HEK293 (cell line): ENCODE measurements at regions not wholly inside any gene's neighbourhood (a gene's known extent, or its start where the extent isn't known, plus 50 kb on each side); places are given as distances from the start of the nearest gene placed in this dataset.

Experiments
- CTCF ChIA-PET: fragments of 350-600 bp; formaldehyde crosslinking; extraction: SDS; loops from one replicate; lab custom pipeline; 2021; ENCODE audit warnings: antibody characterized with exemption; lab: Yijun Ruan, JAX
- POLR2A ChIA-PET: fragments of 300-600 bp; formaldehyde crosslinking; extraction: SDS; loops from one replicate; lab custom pipeline; 2020; ENCODE audit warnings: antibody characterized with exemption, inconsistent platforms; lab: Yijun Ruan, JAX
- H3K27ac ChIP-seq: fragments of 200-500 bp; sonication (Bioruptor generic); 2 replicates; pipeline ENCODE4 v1.5.1; 2014; ENCODE audit warnings: low read depth, low read length, control low read depth, inconsistent platforms; ENCODE audit errors: extremely low read depth
- H3K36me3 ChIP-seq, 2 experiments: fragments of 200-500 bp in 1 of 2; sonication (Bioruptor generic) in 1 of 2; 1 replicate in 1 of 2; 2 replicates in 1 of 2; pipeline ENCODE4 v1.5.1; 2014 to 2017; ENCODE audit warnings: inconsistent platforms in 2 of 2, low read length in 2 of 2; ENCODE audit not compliant: control insufficient read depth in 2 of 2, insufficient read depth in 1 of 2
- H3K4me1 ChIP-seq: fragments of 200-500 bp; sonication (Bioruptor generic); 2 replicates; pipeline ENCODE4 v1.5.1; 2014; ENCODE audit warnings: mild to moderate bottlenecking, low read length, inconsistent platforms; ENCODE audit not compliant: control insufficient read depth, insufficient read depth
- H3K4me3 ChIP-seq: 2 replicates; pipeline ENCODE4 v1.5.1; 2011; ENCODE audit warnings: low read depth, mild to moderate bottlenecking, control low read depth, low read length, moderate library complexity
- H3K9me3 ChIP-seq: fragments of 200-500 bp; sonication (Bioruptor generic); 2 replicates; pipeline ENCODE4 v1.5.1; 2014; ENCODE audit warnings: low read depth, low read length, inconsistent platforms; ENCODE audit not compliant: control insufficient read depth, insufficient read depth
- GLIS1 ChIP-seq: fragments of 450-650 bp; formaldehyde crosslinking; IDR thresholded peaks from 2 replicates; pipeline ENCODE4 v1.5.1; 2016; ENCODE audit warnings: missing biosample characterization, missing genetic modification characterization
- KLF1 ChIP-seq: fragments of 450-650 bp; formaldehyde crosslinking; IDR thresholded peaks from 2 replicates; pipeline ENCODE4 v1.5.1; 2016; ENCODE audit warnings: missing biosample characterization, missing genetic modification characterization
- MYNN ChIP-seq: fragments of 450-650 bp; formaldehyde crosslinking; IDR thresholded peaks from 2 replicates; pipeline ENCODE4 v1.5.1; 2016; ENCODE audit warnings: missing biosample characterization, missing genetic modification characterization, borderline replicate concordance
- PRDM1 ChIP-seq: fragments of 450-650 bp; formaldehyde crosslinking; IDR thresholded peaks from 2 replicates; pipeline ENCODE4; 2016; ENCODE audit warnings: missing biosample characterization, missing genetic modification characterization
- TCF7L2 ChIP-seq: IDR thresholded peaks from 2 replicates; pipeline ENCODE4 v1.6.1; 2011; ENCODE audit warnings: low read depth, mild to moderate bottlenecking, inconsistent platforms, low read length, moderate library complexity, borderline replicate concordance
- ZNF138 ChIP-seq: fragments of 450-650 bp; formaldehyde crosslinking; IDR thresholded peaks from 2 replicates; pipeline ENCODE4 v1.5.1; 2016; ENCODE audit warnings: missing biosample characterization, missing genetic modification characterization, borderline replicate concordance
- ZNF155 ChIP-seq: fragments of 450-650 bp; formaldehyde crosslinking; IDR thresholded peaks from 2 replicates; pipeline ENCODE4 v1.5.1; 2016; ENCODE audit warnings: missing biosample characterization, missing genetic modification characterization
- ZNF214 ChIP-seq: fragments of 450-650 bp; formaldehyde crosslinking; IDR thresholded peaks from 2 replicates; pipeline ENCODE4 v1.5.1; 2017; ENCODE audit warnings: missing biosample characterization, mild to moderate bottlenecking, missing genetic modification characterization, borderline replicate concordance
- ZNF248 ChIP-seq: fragments of 450-650 bp; formaldehyde crosslinking; IDR thresholded peaks from 2 replicates; pipeline ENCODE4 v1.5.1; 2017; ENCODE audit warnings: missing biosample characterization, missing genetic modification characterization
- ZNF610 ChIP-seq: fragments of 450-650 bp; formaldehyde crosslinking; IDR thresholded peaks from 2 replicates; pipeline ENCODE4 v1.5.1; 2016; ENCODE audit warnings: missing biosample characterization, missing genetic modification characterization, borderline replicate concordance
- ZNF624 ChIP-seq: fragments of 450-650 bp; formaldehyde crosslinking; IDR thresholded peaks from 2 replicates; pipeline ENCODE4 v1.5.1; 2017; ENCODE audit warnings: missing biosample characterization, missing genetic modification characterization
- TF ChIP-seq, protein P1 (sequence below): fragments of 450-650 bp; formaldehyde crosslinking; IDR thresholded peaks from 2 replicates; pipeline ENCODE4 v1.5.1; 2017; ENCODE audit warnings: missing biosample characterization, missing genetic modification characterization
- TF ChIP-seq, protein P2 (sequence below): fragments of 450-650 bp; formaldehyde crosslinking; IDR thresholded peaks from 2 replicates; pipeline ENCODE4 v1.5.1; 2016; ENCODE audit warnings: missing biosample characterization, missing genetic modification characterization, borderline replicate concordance
- TF ChIP-seq, protein P3 (sequence below): fragments of 450-650 bp; formaldehyde crosslinking; IDR thresholded peaks from 2 replicates; pipeline ENCODE4 v1.5.1; 2017; ENCODE audit warnings: missing biosample characterization, missing genetic modification characterization

DNA sequence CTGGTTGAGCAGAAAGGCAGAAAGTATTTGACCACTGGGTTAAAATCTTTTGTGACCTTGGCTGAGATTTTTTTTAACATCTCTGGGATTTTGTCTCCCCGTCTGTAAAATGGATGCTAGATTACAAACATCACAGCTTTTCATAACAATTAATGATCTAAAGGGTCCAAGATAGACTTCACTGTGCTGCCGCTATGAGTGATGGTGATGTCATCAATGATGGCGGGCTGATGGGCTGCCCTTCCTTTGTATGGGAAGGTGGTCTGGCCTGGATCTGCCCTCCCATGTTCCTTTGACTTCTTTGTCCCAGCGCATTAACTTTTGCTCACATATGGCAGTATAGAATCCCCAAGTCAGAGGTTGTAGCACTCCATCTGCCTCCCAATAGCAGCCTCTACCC is 116.7 kb downstream of the IRX5 start:
- no peak overlapping the region for H3K4me3 ChIP-seq
- no peak overlapping the region for H3K27ac ChIP-seq
- POLR2A ChIA-PET = no interaction called here
- CTCF ChIA-PET = no interaction called here
- no peaks in the 10 kb centered on the region for H3K4me1 ChIP-seq
- H3K9me3 ChIP-seq = no peaks in the 10 kb centered on the region
- H3K36me3 ChIP-seq = no peaks in the 10 kb centered on the region
- TF ChIP-seq PRDM1 (tag by site-specific recombination) = no peak
- no peak for TF ChIP-seq ZNF155 (tag by site-specific recombination)
- no peak for TF ChIP-seq ZNF624 (tag by site-specific recombination)
- TF ChIP-seq, protein P1, sequence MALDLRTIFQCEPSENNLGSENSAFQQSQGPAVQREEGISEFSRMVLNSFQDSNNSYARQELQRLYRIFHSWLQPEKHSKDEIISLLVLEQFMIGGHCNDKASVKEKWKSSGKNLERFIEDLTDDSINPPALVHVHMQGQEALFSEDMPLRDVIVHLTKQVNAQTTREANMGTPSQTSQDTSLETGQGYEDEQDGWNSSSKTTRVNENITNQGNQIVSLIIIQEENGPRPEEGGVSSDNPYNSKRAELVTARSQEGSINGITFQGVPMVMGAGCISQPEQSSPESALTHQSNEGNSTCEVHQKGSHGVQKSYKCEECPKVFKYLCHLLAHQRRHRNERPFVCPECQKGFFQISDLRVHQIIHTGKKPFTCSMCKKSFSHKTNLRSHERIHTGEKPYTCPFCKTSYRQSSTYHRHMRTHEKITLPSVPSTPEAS (tag by site-specific recombination) = no peak
- TF ChIP-seq, protein P2, sequence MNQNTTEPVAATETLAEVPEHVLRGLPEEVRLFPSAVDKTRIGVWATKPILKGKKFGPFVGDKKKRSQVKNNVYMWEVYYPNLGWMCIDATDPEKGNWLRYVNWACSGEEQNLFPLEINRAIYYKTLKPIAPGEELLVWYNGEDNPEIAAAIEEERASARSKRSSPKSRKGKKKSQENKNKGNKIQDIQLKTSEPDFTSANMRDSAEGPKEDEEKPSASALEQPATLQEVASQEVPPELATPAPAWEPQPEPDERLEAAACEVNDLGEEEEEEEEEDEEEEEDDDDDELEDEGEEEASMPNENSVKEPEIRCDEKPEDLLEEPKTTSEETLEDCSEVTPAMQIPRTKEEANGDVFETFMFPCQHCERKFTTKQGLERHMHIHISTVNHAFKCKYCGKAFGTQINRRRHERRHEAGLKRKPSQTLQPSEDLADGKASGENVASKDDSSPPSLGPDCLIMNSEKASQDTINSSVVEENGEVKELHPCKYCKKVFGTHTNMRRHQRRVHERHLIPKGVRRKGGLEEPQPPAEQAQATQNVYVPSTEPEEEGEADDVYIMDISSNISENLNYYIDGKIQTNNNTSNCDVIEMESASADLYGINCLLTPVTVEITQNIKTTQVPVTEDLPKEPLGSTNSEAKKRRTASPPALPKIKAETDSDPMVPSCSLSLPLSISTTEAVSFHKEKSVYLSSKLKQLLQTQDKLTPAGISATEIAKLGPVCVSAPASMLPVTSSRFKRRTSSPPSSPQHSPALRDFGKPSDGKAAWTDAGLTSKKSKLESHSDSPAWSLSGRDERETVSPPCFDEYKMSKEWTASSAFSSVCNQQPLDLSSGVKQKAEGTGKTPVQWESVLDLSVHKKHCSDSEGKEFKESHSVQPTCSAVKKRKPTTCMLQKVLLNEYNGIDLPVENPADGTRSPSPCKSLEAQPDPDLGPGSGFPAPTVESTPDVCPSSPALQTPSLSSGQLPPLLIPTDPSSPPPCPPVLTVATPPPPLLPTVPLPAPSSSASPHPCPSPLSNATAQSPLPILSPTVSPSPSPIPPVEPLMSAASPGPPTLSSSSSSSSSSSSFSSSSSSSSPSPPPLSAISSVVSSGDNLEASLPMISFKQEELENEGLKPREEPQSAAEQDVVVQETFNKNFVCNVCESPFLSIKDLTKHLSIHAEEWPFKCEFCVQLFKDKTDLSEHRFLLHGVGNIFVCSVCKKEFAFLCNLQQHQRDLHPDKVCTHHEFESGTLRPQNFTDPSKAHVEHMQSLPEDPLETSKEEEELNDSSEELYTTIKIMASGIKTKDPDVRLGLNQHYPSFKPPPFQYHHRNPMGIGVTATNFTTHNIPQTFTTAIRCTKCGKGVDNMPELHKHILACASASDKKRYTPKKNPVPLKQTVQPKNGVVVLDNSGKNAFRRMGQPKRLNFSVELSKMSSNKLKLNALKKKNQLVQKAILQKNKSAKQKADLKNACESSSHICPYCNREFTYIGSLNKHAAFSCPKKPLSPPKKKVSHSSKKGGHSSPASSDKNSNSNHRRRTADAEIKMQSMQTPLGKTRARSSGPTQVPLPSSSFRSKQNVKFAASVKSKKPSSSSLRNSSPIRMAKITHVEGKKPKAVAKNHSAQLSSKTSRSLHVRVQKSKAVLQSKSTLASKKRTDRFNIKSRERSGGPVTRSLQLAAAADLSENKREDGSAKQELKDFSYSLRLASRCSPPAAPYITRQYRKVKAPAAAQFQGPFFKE (tag by site-specific recombination) = no peak
- TF ChIP-seq, protein P3, sequence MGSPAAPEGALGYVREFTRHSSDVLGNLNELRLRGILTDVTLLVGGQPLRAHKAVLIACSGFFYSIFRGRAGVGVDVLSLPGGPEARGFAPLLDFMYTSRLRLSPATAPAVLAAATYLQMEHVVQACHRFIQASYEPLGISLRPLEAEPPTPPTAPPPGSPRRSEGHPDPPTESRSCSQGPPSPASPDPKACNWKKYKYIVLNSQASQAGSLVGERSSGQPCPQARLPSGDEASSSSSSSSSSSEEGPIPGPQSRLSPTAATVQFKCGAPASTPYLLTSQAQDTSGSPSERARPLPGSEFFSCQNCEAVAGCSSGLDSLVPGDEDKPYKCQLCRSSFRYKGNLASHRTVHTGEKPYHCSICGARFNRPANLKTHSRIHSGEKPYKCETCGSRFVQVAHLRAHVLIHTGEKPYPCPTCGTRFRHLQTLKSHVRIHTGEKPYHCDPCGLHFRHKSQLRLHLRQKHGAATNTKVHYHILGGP (tag by site-specific recombination) = no peak
- TF ChIP-seq ZNF214 (tag by site-specific recombination) = no peak

- Histone ChIP-seq H3K36me3 (no peaks in the 10 kb centered on the region), H3K4me1 (no peaks in the 10 kb centered on the region), H3K4me3 (no peak overlapping the region), H3K9me3 (no peaks in the 10 kb centered on the region), H3K27ac (no peak overlapping the region)
- POLR2A ChIA-PET = no interaction called here
- TF ChIP-seq MYNN (tag by site-specific recombination) (no peak), ZNF138 (tag by site-specific recombination) (no peak), ZNF610 (no peak), KLF1 (tag by site-specific recombination) (no peak), TCF7L2 (no peak), GLIS1 (tag by site-specific recombination) (no peak), ZNF155 (tag by site-specific recombination) (no peak), ZNF248 (tag by site-specific recombination) (no peak)
- CTCF ChIA-PET = no interaction called here
Observed at GRCh38 chr16:55047903-55048497, 117.3 kb downstream of the IRX5 start.
